HFFc6 (cell line): ENCODE measurements at regions not wholly inside any gene's neighbourhood (a gene's known extent, or its start where the extent isn't known, plus 50 kb on each side); places are given as distances from the start of the nearest gene placed in this dataset.

ENCODE experiments used
- DNase-seq: peaks from one replicate; pipeline ENCODE4 v3.0.0-alpha.2; 2018
- H3K27ac Mint-ChIP-seq: 2 replicates; pipeline ENCODE4 v1.8.0; 2020; ENCODE audit warnings: mild to moderate bottlenecking, mixed read lengths
- H3K27me3 Mint-ChIP-seq: 2 replicates; pipeline ENCODE4 v1.8.0; 2021; ENCODE audit warnings: mild to moderate bottlenecking, moderate library complexity, mixed read lengths; ENCODE audit not compliant: insufficient read depth
- H3K36me3 Mint-ChIP-seq: 2 replicates; pipeline ENCODE4 v1.8.0; 2021; ENCODE audit warnings: low read depth, mixed read lengths
- H3K4me1 Mint-ChIP-seq: 2 replicates; pipeline ENCODE4 v1.8.0; 2020; ENCODE audit warnings: low read depth, mixed read lengths
- H3K4me3 Mint-ChIP-seq: 2 replicates; pipeline ENCODE4 v1.8.0; 2020; ENCODE audit warnings: mild to moderate bottlenecking, moderate library complexity, mixed read lengths
- H3K9me3 Mint-ChIP-seq: 2 replicates; pipeline ENCODE4 v1.8.0; 2020; ENCODE audit warnings: mild to moderate bottlenecking, mixed read lengths
- TF ChIP-seq, protein P1 (sequence below): fragments of 200-600 bp; sonication (generic); IDR thresholded peaks from 2 replicates; pipeline ENCODE4 v1.5.0; 2021; ENCODE audit warnings: antibody characterized with exemption, mild to moderate bottlenecking

DNA sequence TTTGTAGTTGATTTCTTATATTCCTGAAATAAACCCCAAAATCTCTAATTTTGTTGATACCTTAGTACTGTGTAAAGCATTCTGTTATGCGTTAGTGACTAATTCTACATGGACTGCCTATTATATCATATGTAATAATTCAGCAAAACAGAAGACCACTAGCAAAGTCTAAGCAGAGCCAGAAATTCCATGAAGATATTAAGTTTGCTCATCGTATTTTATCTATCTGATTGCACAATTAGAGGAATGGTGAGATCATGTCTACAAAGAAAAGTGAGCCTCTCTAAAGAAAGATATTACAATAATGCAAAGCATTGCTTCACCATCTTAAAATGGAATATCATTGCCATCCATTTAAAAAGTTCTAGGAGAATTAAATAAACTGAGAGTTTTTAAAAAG is 374.6 kb upstream of the SLC7A11 start:
- H3K27ac Mint-ChIP-seq = no peak overlapping the region
- no peak for DNase-seq

DNA sequence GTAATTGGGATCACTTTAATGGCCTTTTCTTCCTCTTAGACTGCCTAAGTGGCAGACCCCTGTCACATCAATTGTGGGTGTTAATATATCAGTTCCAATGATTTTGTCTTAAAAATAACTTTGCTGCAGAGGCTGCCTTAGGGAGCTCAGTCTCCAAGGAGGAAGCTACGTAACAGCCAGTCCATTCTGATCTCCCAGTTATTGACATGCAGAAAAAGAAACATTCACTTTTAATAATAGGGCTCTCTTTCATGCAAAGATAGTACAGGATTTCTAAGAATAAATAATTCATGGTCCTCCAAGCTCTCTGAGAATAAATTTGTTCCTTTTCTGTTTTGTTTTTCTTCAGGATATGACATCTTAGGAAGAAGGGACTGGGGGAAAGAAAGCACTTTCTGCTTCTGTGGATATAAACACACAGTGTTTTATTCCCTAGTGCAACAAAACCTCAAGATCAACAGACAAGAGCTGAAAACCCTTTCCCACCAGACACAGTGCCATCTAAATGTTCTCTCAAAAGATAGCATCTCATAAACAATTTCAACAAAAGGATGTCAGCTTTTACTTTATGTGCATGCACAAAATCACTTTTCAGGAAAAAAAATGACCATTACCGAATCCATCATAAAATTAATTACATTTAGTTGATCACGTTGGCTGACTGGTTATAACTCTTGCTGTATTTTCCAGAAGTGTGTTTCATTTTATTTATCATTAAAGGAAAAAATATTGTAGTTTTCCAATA is 372.4 kb upstream of the SLC7A11 start:
- H3K27me3 Mint-ChIP-seq = peaks cover 8% of the 10 kb centered on the region
- H3K27ac Mint-ChIP-seq = no peak overlapping the region
- no peak overlapping the region for H3K4me3 Mint-ChIP-seq
- H3K9me3 Mint-ChIP-seq = no peaks in the 10 kb centered on the region; the same call in 1 of the 2 replicates
- H3K4me1 Mint-ChIP-seq = peaks cover 13% of the 10 kb centered on the region
- TF ChIP-seq, protein P1, sequence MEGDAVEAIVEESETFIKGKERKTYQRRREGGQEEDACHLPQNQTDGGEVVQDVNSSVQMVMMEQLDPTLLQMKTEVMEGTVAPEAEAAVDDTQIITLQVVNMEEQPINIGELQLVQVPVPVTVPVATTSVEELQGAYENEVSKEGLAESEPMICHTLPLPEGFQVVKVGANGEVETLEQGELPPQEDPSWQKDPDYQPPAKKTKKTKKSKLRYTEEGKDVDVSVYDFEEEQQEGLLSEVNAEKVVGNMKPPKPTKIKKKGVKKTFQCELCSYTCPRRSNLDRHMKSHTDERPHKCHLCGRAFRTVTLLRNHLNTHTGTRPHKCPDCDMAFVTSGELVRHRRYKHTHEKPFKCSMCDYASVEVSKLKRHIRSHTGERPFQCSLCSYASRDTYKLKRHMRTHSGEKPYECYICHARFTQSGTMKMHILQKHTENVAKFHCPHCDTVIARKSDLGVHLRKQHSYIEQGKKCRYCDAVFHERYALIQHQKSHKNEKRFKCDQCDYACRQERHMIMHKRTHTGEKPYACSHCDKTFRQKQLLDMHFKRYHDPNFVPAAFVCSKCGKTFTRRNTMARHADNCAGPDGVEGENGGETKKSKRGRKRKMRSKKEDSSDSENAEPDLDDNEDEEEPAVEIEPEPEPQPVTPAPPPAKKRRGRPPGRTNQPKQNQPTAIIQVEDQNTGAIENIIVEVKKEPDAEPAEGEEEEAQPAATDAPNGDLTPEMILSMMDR = no peak
- no peak for DNase-seq
- H3K36me3 Mint-ChIP-seq = no peaks in the 10 kb centered on the region

More for the DNA sequence above, 374.6 kb upstream of the SLC7A11 start:
- Mint-ChIP-seq H3K9me3 (no peaks in the 10 kb centered on the region; the same call in 1 of the 2 replicates), H3K36me3 (no peaks in the 10 kb centered on the region), H3K4me3 (no peak overlapping the region), H3K27me3 (peaks cover 9% of the 10 kb centered on the region), H3K4me1 (no peaks in the 10 kb centered on the region)
- TF ChIP-seq, protein P1 = no peak

DNA sequence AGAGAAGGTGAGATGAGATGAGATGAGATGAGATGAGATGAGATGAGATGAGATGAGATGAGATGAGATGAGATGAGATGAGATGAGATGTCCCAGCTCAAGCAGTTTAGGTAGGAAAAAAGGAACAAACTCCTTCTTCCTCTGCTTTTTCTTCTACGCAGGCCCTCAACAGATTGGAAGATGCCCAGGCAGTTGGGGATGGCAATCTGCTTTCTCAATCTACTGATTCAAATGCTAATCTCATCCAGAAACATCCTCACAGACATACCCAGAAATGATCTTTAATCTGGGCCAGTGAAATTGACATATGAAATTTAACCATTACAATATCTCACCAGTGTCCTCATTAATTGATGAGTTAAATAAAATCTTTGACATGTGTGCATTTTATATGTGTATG is 370.3 kb upstream of the SLC7A11 start:
- TF ChIP-seq, protein P1 = no peak
- no peak overlapping the region for H3K27ac Mint-ChIP-seq
- H3K27me3 Mint-ChIP-seq = peaks cover 11% of the 10 kb centered on the region
- H3K4me3 Mint-ChIP-seq = no peak overlapping the region
- DNase-seq = no peak
- no peaks in the 10 kb centered on the region for H3K9me3 Mint-ChIP-seq
- H3K36me3 Mint-ChIP-seq = no peaks in the 10 kb centered on the region
- H3K4me1 Mint-ChIP-seq = peaks cover 16% of the 10 kb centered on the region

DNA sequence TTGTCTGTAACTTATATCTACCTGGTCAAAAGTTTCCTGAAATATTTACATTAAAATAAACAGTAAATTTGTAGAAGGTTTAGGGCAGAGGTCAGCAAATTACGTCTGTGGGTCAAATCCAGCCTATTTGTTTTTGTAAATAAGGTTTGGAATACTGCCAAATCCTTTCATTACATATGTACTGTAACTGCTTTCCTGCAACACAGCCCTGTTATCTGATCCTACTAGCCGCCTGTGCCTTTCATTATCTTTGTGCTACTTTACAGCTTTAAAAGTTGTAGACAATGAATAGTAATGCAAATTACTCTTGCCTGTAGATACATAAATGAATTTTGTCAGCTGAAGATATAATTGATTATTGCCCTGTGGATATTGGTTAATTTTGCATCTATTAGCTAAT is 369.6 kb upstream of the SLC7A11 start:
- Mint-ChIP-seq H3K27ac (no peak overlapping the region), H3K4me3 (no peak overlapping the region), H3K4me1 (peaks cover 16% of the 10 kb centered on the region), H3K27me3 (peaks cover 7% of the 10 kb centered on the region), H3K9me3 (no peaks in the 10 kb centered on the region), H3K36me3 (no peaks in the 10 kb centered on the region)
- DNase-seq = no peak
- TF ChIP-seq, protein P1 = no peak

DNA sequence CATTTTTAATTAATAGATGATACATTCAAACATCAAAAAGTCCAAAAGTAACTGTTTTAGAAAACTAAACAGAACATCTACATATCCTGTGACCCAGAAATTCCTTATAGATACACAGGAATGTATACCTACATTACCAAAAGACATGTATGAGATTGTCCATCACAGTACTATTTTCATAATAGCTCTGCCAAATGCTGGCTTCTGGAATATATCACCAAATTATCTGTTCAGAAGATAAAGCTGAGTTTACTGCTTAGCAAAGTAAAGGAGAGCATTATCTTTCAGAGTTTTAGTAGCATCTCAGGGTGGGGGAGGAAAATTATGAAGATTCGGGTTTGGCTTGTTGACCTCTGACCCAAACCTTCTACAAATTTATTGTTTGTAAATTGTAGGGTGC is 368.9 kb upstream of the SLC7A11 start:
- peaks cover 16% of the 10 kb centered on the region for H3K4me1 Mint-ChIP-seq
- TF ChIP-seq, protein P1 = no peak
- H3K36me3 Mint-ChIP-seq = no peaks in the 10 kb centered on the region
- H3K27ac Mint-ChIP-seq = no peak overlapping the region
- peaks cover 9% of the 10 kb centered on the region for H3K27me3 Mint-ChIP-seq
- H3K9me3 Mint-ChIP-seq = no peaks in the 10 kb centered on the region
- DNase-seq = no peak
- no peak overlapping the region for H3K4me3 Mint-ChIP-seq
